ENCODE measurements at regions not wholly inside any gene's neighbourhood (a gene's known extent, or its start where the extent isn't known, plus 50 kb on each side); places are given as distances from the start of the nearest gene placed in this dataset.

GRCh38 chr7:25996006-25996408 lies 156.0 kb upstream of the NFE2L3 start:
- 81 to 85% methylated on average over 7 of the region's 7 CpGs for WGBS, 2 experiments
- Histone ChIP-seq H3K27ac (ENCODE audit: insufficient read depth, low read depth, low read length, poor library complexity, severe bottlenecking) (no peak overlapping the region), H3K4me1 (ENCODE audit: control insufficient read depth, insufficient read depth, low read length) (no peaks in the 10 kb centered on the region), H3K27me3 (ENCODE audit: control insufficient read depth, insufficient read depth, low read length, poor library complexity, severe bottlenecking) (no peaks in the 10 kb centered on the region), H3K9me3 (ENCODE audit: control insufficient read depth, low read length) (peaks cover 5% of the 10 kb centered on the region), H3K36me3 (ENCODE audit: control insufficient read depth, insufficient read depth, low read length) (no peaks in the 10 kb centered on the region), H3K4me3 (ENCODE audit: insufficient read depth, low read depth, low read length) (no peak overlapping the region)

GRCh38 chr7:25998499-25998898 lies 153.5 kb upstream of the NFE2L3 start:
- H3K4me3 ChIP-seq (ENCODE audit: insufficient read depth, low read depth, low read length) = no peak overlapping the region
- 93 to 94% methylated on average over 9 of the region's 9 CpGs for WGBS, 2 experiments
- H3K4me1 ChIP-seq (ENCODE audit: control insufficient read depth, insufficient read depth, low read length) = no peaks in the 10 kb centered on the region

GRCh38 chr7:26000841-26001240 lies 151.2 kb upstream of the NFE2L3 start:
- Histone ChIP-seq H3K27ac (ENCODE audit: insufficient read depth, low read depth, low read length, poor library complexity, severe bottlenecking) (no peak overlapping the region), H3K4me1 (ENCODE audit: control insufficient read depth, insufficient read depth, low read length) (no peaks in the 10 kb centered on the region), H3K27me3 (ENCODE audit: control insufficient read depth, insufficient read depth, low read length, poor library complexity, severe bottlenecking) (no peaks in the 10 kb centered on the region), H3K36me3 (ENCODE audit: control insufficient read depth, insufficient read depth, low read length) (no peaks in the 10 kb centered on the region), H3K9me3 (ENCODE audit: control insufficient read depth, low read length) (no peaks in the 10 kb centered on the region), H3K4me3 (ENCODE audit: insufficient read depth, low read depth, low read length) (no peak overlapping the region)
- WGBS, 2 experiments = 94 to 100% methylated on average over 2 to 3 of the region's 3 CpGs

More at GRCh38 chr7:25998499-25998898, 153.5 kb upstream of the NFE2L3 start:
- no peak overlapping the region for H3K27ac ChIP-seq (ENCODE audit: insufficient read depth, low read depth, low read length, poor library complexity, severe bottlenecking)
- peaks cover 5% of the 10 kb centered on the region for H3K9me3 ChIP-seq (ENCODE audit: control insufficient read depth, low read length)
- no peaks in the 10 kb centered on the region for H3K36me3 ChIP-seq (ENCODE audit: control insufficient read depth, insufficient read depth, low read length)
- no peaks in the 10 kb centered on the region for H3K27me3 ChIP-seq (ENCODE audit: control insufficient read depth, insufficient read depth, low read length, poor library complexity, severe bottlenecking)

GRCh38 chr7:26001662-26002244 lies 150.2 kb upstream of the NFE2L3 start:
- Histone ChIP-seq H3K4me1 (ENCODE audit: control insufficient read depth, insufficient read depth, low read length) (no peaks in the 10 kb centered on the region), H3K36me3 (ENCODE audit: control insufficient read depth, insufficient read depth, low read length) (no peaks in the 10 kb centered on the region), H3K27me3 (ENCODE audit: control insufficient read depth, insufficient read depth, low read length, poor library complexity, severe bottlenecking) (no peaks in the 10 kb centered on the region), H3K4me3 (ENCODE audit: insufficient read depth, low read depth, low read length) (no peak overlapping the region), H3K27ac (ENCODE audit: insufficient read depth, low read depth, low read length, poor library complexity, severe bottlenecking) (no peak overlapping the region), H3K9me3 (ENCODE audit: control insufficient read depth, low read length) (no peaks in the 10 kb centered on the region)
- 94 to 97% methylated on average over 5 of the region's 5 CpGs for WGBS, 2 experiments

GRCh38 chr7:26005683-26006410 lies 146.2 kb upstream of the NFE2L3 start:
- no peak overlapping the region for H3K4me3 ChIP-seq (ENCODE audit: insufficient read depth, low read depth, low read length)
- 95 to 96% methylated on average over 12 of the region's 12 CpGs for WGBS, 2 experiments
- no peaks in the 10 kb centered on the region for H3K27me3 ChIP-seq (ENCODE audit: control insufficient read depth, insufficient read depth, low read length, poor library complexity, severe bottlenecking)
- no peak overlapping the region for H3K27ac ChIP-seq (ENCODE audit: insufficient read depth, low read depth, low read length, poor library complexity, severe bottlenecking)
- H3K36me3 ChIP-seq (ENCODE audit: control insufficient read depth, insufficient read depth, low read length) = no peaks in the 10 kb centered on the region
- H3K9me3 ChIP-seq (ENCODE audit: control insufficient read depth, low read length) = no peaks in the 10 kb centered on the region
- no peaks in the 10 kb centered on the region for H3K4me1 ChIP-seq (ENCODE audit: control insufficient read depth, insufficient read depth, low read length)

- Histone ChIP-seq H3K4me1 (ENCODE audit: control insufficient read depth, insufficient read depth, low read length) (no peaks in the 10 kb centered on the region), H3K4me3 (ENCODE audit: insufficient read depth, low read depth, low read length) (no peak overlapping the region), H3K27me3 (ENCODE audit: control insufficient read depth, insufficient read depth, low read length, poor library complexity, severe bottlenecking) (no peaks in the 10 kb centered on the region), H3K27ac (ENCODE audit: insufficient read depth, low read depth, low read length, poor library complexity, severe bottlenecking) (no peak overlapping the region), H3K9me3 (ENCODE audit: control insufficient read depth, low read length) (no peaks in the 10 kb centered on the region), H3K36me3 (ENCODE audit: control insufficient read depth, insufficient read depth, low read length) (no peaks in the 10 kb centered on the region)
- WGBS, 2 experiments = 87 to 93% methylated on average over 4 of the region's 4 CpGs
Measured at GRCh38 chr7:26006426-26006825, 145.6 kb upstream of the NFE2L3 start.

GRCh38 chr7:26007510-26007909 lies 144.5 kb upstream of the NFE2L3 start:
- Histone ChIP-seq H3K4me1 (ENCODE audit: control insufficient read depth, insufficient read depth, low read length) (no peaks in the 10 kb centered on the region), H3K9me3 (ENCODE audit: control insufficient read depth, low read length) (no peaks in the 10 kb centered on the region), H3K4me3 (ENCODE audit: insufficient read depth, low read depth, low read length) (no peak overlapping the region), H3K36me3 (ENCODE audit: control insufficient read depth, insufficient read depth, low read length) (no peaks in the 10 kb centered on the region), H3K27me3 (ENCODE audit: control insufficient read depth, insufficient read depth, low read length, poor library complexity, severe bottlenecking) (no peaks in the 10 kb centered on the region), H3K27ac (ENCODE audit: insufficient read depth, low read depth, low read length, poor library complexity, severe bottlenecking) (no peak overlapping the region)
- 97 to 98% methylated on average over 2 of the region's 2 CpGs for WGBS, 2 experiments

GRCh38 chr7:26008428-26008827 lies 143.6 kb upstream of the NFE2L3 start:
- H3K27me3 ChIP-seq (ENCODE audit: control insufficient read depth, insufficient read depth, low read length, poor library complexity, severe bottlenecking) = no peaks in the 10 kb centered on the region
- H3K4me1 ChIP-seq (ENCODE audit: control insufficient read depth, insufficient read depth, low read length) = no peaks in the 10 kb centered on the region
- no peak overlapping the region for H3K4me3 ChIP-seq (ENCODE audit: insufficient read depth, low read depth, low read length)
- H3K9me3 ChIP-seq (ENCODE audit: control insufficient read depth, low read length) = no peaks in the 10 kb centered on the region
- no peak overlapping the region for H3K27ac ChIP-seq (ENCODE audit: insufficient read depth, low read depth, low read length, poor library complexity, severe bottlenecking)
- H3K36me3 ChIP-seq (ENCODE audit: control insufficient read depth, insufficient read depth, low read length) = no peaks in the 10 kb centered on the region
- 81 to 86% methylated on average over 5 of the region's 5 CpGs for WGBS, 2 experiments

- Histone ChIP-seq H3K27me3 (ENCODE audit: control insufficient read depth, insufficient read depth, low read length, poor library complexity, severe bottlenecking) (no peaks in the 10 kb centered on the region), H3K27ac (ENCODE audit: insufficient read depth, low read depth, low read length, poor library complexity, severe bottlenecking) (no peak overlapping the region), H3K36me3 (ENCODE audit: control insufficient read depth, insufficient read depth, low read length) (no peaks in the 10 kb centered on the region), H3K4me3 (ENCODE audit: insufficient read depth, low read depth, low read length) (no peak overlapping the region), H3K9me3 (ENCODE audit: control insufficient read depth, low read length) (no peaks in the 10 kb centered on the region), H3K4me1 (ENCODE audit: control insufficient read depth, insufficient read depth, low read length) (no peaks in the 10 kb centered on the region)
- WGBS, 2 experiments = 93 to 95% methylated on average over 8 of the region's 9 CpGs
Measured at GRCh38 chr7:26011039-26011696, 140.8 kb upstream of the NFE2L3 start.

GRCh38 chr7:26013551-26014083 lies 138.4 kb upstream of the NFE2L3 start:
- Histone ChIP-seq H3K27me3 (ENCODE audit: control insufficient read depth, insufficient read depth, low read length, poor library complexity, severe bottlenecking) (no peaks in the 10 kb centered on the region), H3K4me3 (ENCODE audit: insufficient read depth, low read depth, low read length) (no peak overlapping the region), H3K9me3 (ENCODE audit: control insufficient read depth, low read length) (no peaks in the 10 kb centered on the region), H3K4me1 (ENCODE audit: control insufficient read depth, insufficient read depth, low read length) (no peaks in the 10 kb centered on the region), H3K36me3 (ENCODE audit: control insufficient read depth, insufficient read depth, low read length) (no peaks in the 10 kb centered on the region), H3K27ac (ENCODE audit: insufficient read depth, low read depth, low read length, poor library complexity, severe bottlenecking) (no peak overlapping the region)
- 94% methylated on average over 9 of the region's 9 CpGs for WGBS, 2 experiments
